Colonic mucosa (tissue), 4 donors: ENCODE measurements at regions not wholly inside any gene's neighbourhood (a gene's known extent, or its start where the extent isn't known, plus 50 kb on each side); places are given as distances from the start of the nearest gene placed in this dataset.

Experiments
- DNase-seq: peaks from one replicate; pipeline ENCODE4 v3.0.0-alpha.2; 2020
- H3K27ac ChIP-seq: fragments of 200-600 bp; one replicate; pipeline ENCODE4 v1.8.0; 2021
- H3K27me3 ChIP-seq: fragments of 200-600 bp; one replicate; pipeline ENCODE4 v1.8.0; 2021
- H3K36me3 ChIP-seq: fragments of 200-600 bp; one replicate; pipeline ENCODE4 v1.8.0; 2021
- H3K4me1 ChIP-seq: fragments of 200-600 bp; one replicate; pipeline ENCODE4 v1.8.0; 2021; ENCODE audit warnings: mild to moderate bottlenecking
- H3K4me3 ChIP-seq: fragments of 200-600 bp; one replicate; pipeline ENCODE4 v1.8.0; 2021
- H3K9ac ChIP-seq, 2 donors: one replicate each; pipeline ENCODE4 v1.7.0; 2013; ENCODE audit warnings: control low read depth in 2 of 2, low read depth in 2 of 2, low read length in 2 of 2
- H3K9me3 ChIP-seq: fragments of 200-600 bp; one replicate; pipeline ENCODE4 v1.8.0; 2021
- CTCF ChIP-seq: fragments of 200-600 bp; IDR thresholded peaks from one replicate; pipeline ENCODE4 v1.8.0; 2022; ENCODE audit warnings: antibody characterized with exemption, mild to moderate bottlenecking
- intact Hi-C: fragments of 100-400 bp; cut with DNase I; formaldehyde crosslinking; loops from one replicate; pipeline ENCODE4 v1.14.1; 2022
- donor health status: healthy.
- donor health status: DM: no; HTN: no; CAD: no.
- donor health status: DM: no; HTN: no; CAD: no.

- no peaks in the 10 kb centered on the region for H3K4me1 ChIP-seq
These were observed 445.2 kb upstream of the MIR17HG start for GRCh38 chr13:90902255-90902654.

GRCh38 chr13:90906554-90906953, 440.9 kb upstream of the MIR17HG start:
- Histone ChIP-seq H3K9ac (no peak overlapping the region), H3K27me3 (no peaks in the 10 kb centered on the region), H3K9me3 (no peaks in the 10 kb centered on the region), H3K4me1 (no peaks in the 10 kb centered on the region), H3K36me3 (no peaks in the 10 kb centered on the region), H3K27ac (no peak overlapping the region), H3K4me3 (no peak overlapping the region)
- no peak for TF ChIP-seq CTCF
- DNase-seq, result no peak
- intact Hi-C loops, result no loop called here

More at GRCh38 chr13:90902255-90902654, 445.2 kb upstream of the MIR17HG start:
- Histone ChIP-seq H3K9ac (no peak overlapping the region), H3K4me3 (no peak overlapping the region), H3K27ac (no peak overlapping the region), H3K27me3 (no peaks in the 10 kb centered on the region), H3K36me3 (no peaks in the 10 kb centered on the region), H3K9me3 (no peaks in the 10 kb centered on the region)
- no peak for DNase-seq
- no peak for TF ChIP-seq CTCF
- intact Hi-C loops, result no loop called here

- no peaks in the 10 kb centered on the region for H3K27me3 ChIP-seq
- no peak overlapping the region for H3K4me3 ChIP-seq
- H3K4me1 ChIP-seq, result no peaks in the 10 kb centered on the region
- DNase-seq, result no peak
- H3K9ac ChIP-seq, result no peak overlapping the region
- H3K9me3 ChIP-seq, result no peaks in the 10 kb centered on the region
- intact Hi-C loops, result no loop called here
- no peaks in the 10 kb centered on the region for H3K36me3 ChIP-seq
- H3K27ac ChIP-seq, result no peak overlapping the region
- no peak for TF ChIP-seq CTCF
These were observed 438.7 kb upstream of the MIR17HG start for GRCh38 chr13:90908792-90909191.

- no peak for TF ChIP-seq CTCF
- intact Hi-C loops, result no loop called here
- no peaks in the 10 kb centered on the region for H3K36me3 ChIP-seq
- no peak overlapping the region for H3K4me3 ChIP-seq
- DNase-seq, result no peak
- H3K4me1 ChIP-seq, result no peaks in the 10 kb centered on the region
- H3K9me3 ChIP-seq, result no peaks in the 10 kb centered on the region
- H3K27ac ChIP-seq, result no peak overlapping the region
- H3K27me3 ChIP-seq, result no peaks in the 10 kb centered on the region
- no peak overlapping the region for H3K9ac ChIP-seq
These were observed 437.4 kb upstream of the MIR17HG start for GRCh38 chr13:90910018-90910639.

- TF ChIP-seq CTCF, result no peak
- no peak for DNase-seq
- Histone ChIP-seq H3K27ac (no peak overlapping the region), H3K36me3 (no peaks in the 10 kb centered on the region), H3K27me3 (no peaks in the 10 kb centered on the region), H3K4me1 (no peaks in the 10 kb centered on the region), H3K9ac (no peak overlapping the region), H3K9me3 (no peaks in the 10 kb centered on the region), H3K4me3 (no peak overlapping the region)
- intact Hi-C loops, result no loop called here
These were observed 435.2 kb upstream of the MIR17HG start for GRCh38 chr13:90912247-90912646.
